NT2/D1 (cell line): ENCODE measurements at regions not wholly inside any gene's neighbourhood (a gene's known extent, or its start where the extent isn't known, plus 50 kb on each side); places are given as distances from the start of the nearest gene placed in this dataset.
A peak's percentile ranks its signal among the peaks of the same experiment; 100 is the strongest.

Experiments
- DNase-seq: peaks from one replicate; pipeline ENCODE4 v3.0.0-alpha.2; 2011; ENCODE audit warnings: low read depth, low spot score
- H3K27me3 ChIP-seq: 2 replicates; pipeline ENCODE4 v1.6.0; 2011; ENCODE audit warnings: mild to moderate bottlenecking; ENCODE audit not compliant: insufficient read length, insufficient read depth
- H3K36me3 ChIP-seq: 2 replicates; pipeline ENCODE4 v1.6.1; 2011; ENCODE audit warnings: mild to moderate bottlenecking, low read length, mixed read lengths; ENCODE audit not compliant: insufficient read depth, insufficient read length
- H3K4me1 ChIP-seq: 2 replicates; pipeline ENCODE4 v1.5.1; 2011; ENCODE audit not compliant: insufficient read depth, insufficient read length
- H3K4me3 ChIP-seq: 2 replicates; pipeline ENCODE4 v1.5.1; 2011; ENCODE audit warnings: low read depth; ENCODE audit not compliant: insufficient read length
- H3K9ac ChIP-seq: 2 replicates; pipeline ENCODE4 v1.6.0; 2011; ENCODE audit warnings: low read depth; ENCODE audit not compliant: insufficient read length
- H3K9me3 ChIP-seq: 2 replicates; pipeline ENCODE4 v1.5.1; 2011; ENCODE audit warnings: mild to moderate bottlenecking, low read length; ENCODE audit not compliant: insufficient read depth
- SUZ12 ChIP-seq: IDR thresholded peaks from 2 replicates; pipeline ENCODE4 v1.6.1; 2011; ENCODE audit not compliant: insufficient read length, insufficient read depth; ENCODE audit errors: extremely low read depth
- YY1 ChIP-seq: IDR thresholded peaks from 2 replicates; pipeline ENCODE4 v1.6.1; 2011; ENCODE audit not compliant: insufficient read length, insufficient read depth
- ZNF274 ChIP-seq: IDR thresholded peaks from 2 replicates; pipeline ENCODE4 v1.6.1; 2011; ENCODE audit warnings: mild to moderate bottlenecking, low read depth, low read length

GRCh38 chr4:24657768-24658617 is 73.6 kb upstream of the DHX15 start:
- TF ChIP-seq YY1, result no peak
- peak overlapping the region; percentile 44 for H3K9ac ChIP-seq
- H3K36me3 ChIP-seq, result no peaks in the 10 kb centered on the region
- no peaks in the 10 kb centered on the region for H3K9me3 ChIP-seq
- H3K4me1 ChIP-seq, result peaks cover 6% of the 10 kb centered on the region
- no peak overlapping the region for H3K4me3 ChIP-seq
- H3K27me3 ChIP-seq, result no peaks in the 10 kb centered on the region
- DNase-seq, result peak; percentile 61

GRCh38 chr4:24659241-24659961 is 75.0 kb upstream of the DHX15 start:
- H3K4me3 ChIP-seq, result no peak overlapping the region
- TF ChIP-seq YY1, result no peak
- no peak for TF ChIP-seq SUZ12
- no peak for TF ChIP-seq ZNF274
- no peaks in the 10 kb centered on the region for H3K9me3 ChIP-seq
- H3K27me3 ChIP-seq, result no peaks in the 10 kb centered on the region
- no peak overlapping the region for H3K9ac ChIP-seq
- DNase-seq, result peak; percentile 35
- no peaks in the 10 kb centered on the region for H3K36me3 ChIP-seq
- H3K4me1 ChIP-seq, result peaks cover 9% of the 10 kb centered on the region

- Histone ChIP-seq H3K4me3 (no peak overlapping the region), H3K9me3 (no peaks in the 10 kb centered on the region), H3K27me3 (no peaks in the 10 kb centered on the region), H3K9ac (peak overlapping the region; percentile 61), H3K36me3 (no peaks in the 10 kb centered on the region), H3K4me1 (peaks cover 9% of the 10 kb centered on the region)
- peak; percentile 57 for DNase-seq
- TF ChIP-seq YY1, result no peak
- TF ChIP-seq ZNF274, result no peak
- TF ChIP-seq SUZ12, result no peak
These were observed 77.7 kb upstream of the DHX15 start for GRCh38 chr4:24662056-24662455.

- Histone ChIP-seq H3K27me3 (no peaks in the 10 kb centered on the region), H3K36me3 (no peaks in the 10 kb centered on the region), H3K4me1 (peaks cover 9% of the 10 kb centered on the region), H3K9ac (no peak overlapping the region), H3K9me3 (no peaks in the 10 kb centered on the region), H3K4me3 (no peak overlapping the region)
- TF ChIP-seq ZNF274, result no peak
- no peak for DNase-seq
These were observed 78.2 kb upstream of the DHX15 start for GRCh38 chr4:24662542-24662941.

- H3K9me3 ChIP-seq, result no peaks in the 10 kb centered on the region
- H3K4me1 ChIP-seq, result peaks cover 9% of the 10 kb centered on the region
- H3K36me3 ChIP-seq, result no peaks in the 10 kb centered on the region
- H3K4me3 ChIP-seq, result no peak overlapping the region
- H3K27me3 ChIP-seq, result no peaks in the 10 kb centered on the region
- no peak for DNase-seq
- TF ChIP-seq SUZ12 (no peak), ZNF274 (no peak), YY1 (no peak)
- H3K9ac ChIP-seq, result no peak overlapping the region
These were observed 80.6 kb upstream of the DHX15 start for GRCh38 chr4:24664956-24665355.

- no peak overlapping the region for H3K9ac ChIP-seq
- no peak for DNase-seq
- no peaks in the 10 kb centered on the region for H3K27me3 ChIP-seq
- H3K9me3 ChIP-seq, result no peaks in the 10 kb centered on the region
- no peaks in the 10 kb centered on the region for H3K36me3 ChIP-seq
- TF ChIP-seq YY1, result no peak
- no peak for TF ChIP-seq SUZ12
- no peak for TF ChIP-seq ZNF274
- H3K4me1 ChIP-seq, result peaks cover 5% of the 10 kb centered on the region
- H3K4me3 ChIP-seq, result no peak overlapping the region
These were observed 82.0 kb upstream of the DHX15 start for GRCh38 chr4:24666316-24666715.

- Histone ChIP-seq H3K4me3 (no peak overlapping the region), H3K27me3 (no peaks in the 10 kb centered on the region), H3K9me3 (no peaks in the 10 kb centered on the region), H3K9ac (no peak overlapping the region), H3K36me3 (no peaks in the 10 kb centered on the region), H3K4me1 (peaks cover 3% of the 10 kb centered on the region)
- TF ChIP-seq YY1, result no peak
- TF ChIP-seq SUZ12, result no peak
- no peak for TF ChIP-seq ZNF274
- no peak for DNase-seq
These were observed 82.6 kb upstream of the DHX15 start for GRCh38 chr4:24666816-24667477.
